ENCODE measurements at regions not wholly inside any gene's neighbourhood (a gene's known extent, or its start where the extent isn't known, plus 50 kb on each side); places are given as distances from the start of the nearest gene placed in this dataset.
A peak's percentile ranks its signal among the peaks of the same experiment; 100 is the strongest.

DNA sequence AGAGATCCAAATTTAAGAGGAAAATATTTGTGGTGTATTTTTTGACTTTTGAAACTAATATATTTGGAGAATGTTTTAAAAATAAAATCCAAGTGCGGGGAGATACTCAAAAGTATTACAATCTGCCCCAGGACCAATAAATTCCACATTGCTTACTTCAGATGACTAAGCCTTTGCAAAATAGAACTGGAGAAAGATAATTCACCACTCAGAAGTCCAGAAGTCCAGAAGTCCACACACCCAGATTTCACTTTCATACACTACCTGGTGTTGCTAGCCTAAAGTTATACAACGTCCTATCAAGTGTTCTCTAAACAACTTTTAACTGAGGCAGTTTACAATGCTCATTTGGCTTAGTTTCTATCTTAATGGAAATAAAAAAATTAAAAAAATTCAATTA lies 487.0 kb upstream of the SEMA3D start:
- ChIA-PET POLR2A (no interaction called here), CTCF (interaction anchor here (0.7 kb wide), 1 partner anchor 119 kb away, joined by 3 read pairs; no protein-coding TSS in a partner anchor)
- Histone ChIP-seq H3K4me2 (peak overlapping the region; percentile 28; the same call in 1 of the 3 replicates), H3K4me1 (peaks cover 12% of the 10 kb centered on the region; the same call in 2 of the 3 replicates), H3K9me3 (no peaks in the 10 kb centered on the region), H3K27ac (no peak overlapping the region), H3K4me3 (no peak overlapping the region)
- no peak for DNase-seq (ENCODE audit: low read depth in 1 of 2, low spot score in 1 of 2)
- TF ChIP-seq JUNB (IDR thresholded peaks at IDR 0.05): no peak
- no peak for TF ChIP-seq NFE2L2 (conservative IDR thresholded peaks at IDR 0.05; ENCODE audit: low read length)
- no peak for TF ChIP-seq HOXB5 (CRISPR knock-in tag; IDR thresholded peaks at IDR 0.05)
- TF ChIP-seq REST (IDR thresholded peaks at IDR 0.05): no peak
- TF ChIP-seq CHD2 (IDR thresholded peaks at IDR 0.05; ENCODE audit: low read length, partially characterized antibody): no peak
- TF ChIP-seq RFX5 (IDR thresholded peaks at IDR 0.05): no peak
- TF ChIP-seq CTCF (IDR thresholded peaks at IDR 0.05): no peak
- no peak for TF ChIP-seq HEYL (CRISPR knock-in tag; IDR thresholded peaks at IDR 0.05)
- no peak for TF ChIP-seq EHMT2 (IDR thresholded peaks at IDR 0.05; ENCODE audit: low read depth)
- no peak for TF ChIP-seq BHLHE40 (IDR thresholded peaks at IDR 0.05; ENCODE audit: low read depth, low read length)
- TF ChIP-seq FOXS1 (CRISPR knock-in tag; IDR thresholded peaks at IDR 0.05): no peak
- TF ChIP-seq, protein P1, sequence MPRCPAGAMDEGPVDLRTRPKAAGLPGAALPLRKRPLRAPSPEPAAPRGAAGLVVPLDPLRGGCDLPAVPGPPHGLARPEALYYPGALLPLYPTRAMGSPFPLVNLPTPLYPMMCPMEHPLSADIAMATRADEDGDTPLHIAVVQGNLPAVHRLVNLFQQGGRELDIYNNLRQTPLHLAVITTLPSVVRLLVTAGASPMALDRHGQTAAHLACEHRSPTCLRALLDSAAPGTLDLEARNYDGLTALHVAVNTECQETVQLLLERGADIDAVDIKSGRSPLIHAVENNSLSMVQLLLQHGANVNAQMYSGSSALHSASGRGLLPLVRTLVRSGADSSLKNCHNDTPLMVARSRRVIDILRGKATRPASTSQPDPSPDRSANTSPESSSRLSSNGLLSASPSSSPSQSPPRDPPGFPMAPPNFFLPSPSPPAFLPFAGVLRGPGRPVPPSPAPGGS (IDR thresholded peaks at IDR 0.05): no peak
- TF ChIP-seq HOXB13 (CRISPR knock-in tag; IDR thresholded peaks at IDR 0.05; ENCODE audit: low read depth): no peak
- no peak for FAIRE-seq
- 33% methylated on average over 2 of the region's 2 CpGs for WGBS (ENCODE audit: missing lambda C conversion rate)
- ATAC-seq: no peak

DNA sequence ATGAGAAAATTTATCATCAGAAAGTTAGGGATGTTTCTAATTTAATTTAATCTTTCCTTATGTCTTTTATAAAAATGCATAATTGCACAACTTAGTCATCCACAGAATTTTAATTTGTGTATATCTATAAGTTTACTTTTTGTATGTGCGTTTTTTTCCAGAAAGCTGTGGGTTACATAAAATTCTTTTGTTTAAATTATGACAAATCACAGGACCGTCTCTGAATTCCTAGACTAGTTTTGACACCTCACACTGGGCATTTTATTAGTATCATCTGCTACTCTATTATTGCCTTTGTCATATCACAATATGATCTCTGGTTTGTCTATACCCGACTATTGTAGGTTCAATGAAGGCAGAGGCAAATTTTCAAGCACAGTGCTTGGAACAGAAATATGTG lies 482.4 kb upstream of the SEMA3D start:
- H3K27ac ChIP-seq: no peak overlapping the region
- ChIA-PET CTCF (no interaction called here), POLR2A (no interaction called here)
- H3K4me3 ChIP-seq: no peak overlapping the region
- no peaks in the 10 kb centered on the region for H3K9me3 ChIP-seq
- WGBS (ENCODE audit: missing lambda C conversion rate): 36% methylated on average over 3 of the region's 3 CpGs
- DNase-seq (ENCODE audit: low read depth in 1 of 2, low spot score in 1 of 2) (no peak), FAIRE-seq (no peak), ATAC-seq (no peak)
- peaks cover 13% of the 10 kb centered on the region; the same call in 2 of the 3 replicates for H3K4me1 ChIP-seq
- no peak for TF ChIP-seq CBX2 (IDR thresholded peaks at IDR 0.05; ENCODE audit: borderline replicate concordance, low read depth)
- no peak overlapping the region for H3K4me2 ChIP-seq

DNA sequence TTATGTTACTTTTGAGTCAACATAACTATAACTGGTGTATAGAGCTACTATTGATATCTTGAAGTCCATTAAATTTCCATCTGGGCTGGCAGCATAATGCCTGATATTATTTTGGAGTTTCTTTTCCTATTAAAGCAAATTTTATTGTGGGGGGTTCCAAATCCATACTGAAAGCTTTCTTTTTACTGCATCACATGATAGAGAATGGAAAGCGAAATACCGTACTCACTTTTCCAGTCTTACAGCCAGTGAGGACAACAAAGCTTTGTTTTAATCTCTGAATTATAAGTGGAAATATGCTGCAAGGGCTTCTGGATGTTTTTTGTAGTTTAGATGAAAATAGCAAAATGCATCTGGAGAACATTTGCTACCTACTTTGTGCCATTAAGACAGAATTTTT lies 477.5 kb upstream of the SEMA3D start:
- Histone ChIP-seq H3K27ac (no peak overlapping the region), H3K4me1 (peaks cover 6% of the 10 kb centered on the region; the same call in 2 of the 3 replicates), H3K4me3 (no peak overlapping the region), H3K9me3 (no peaks in the 10 kb centered on the region), H3K4me2 (no peak overlapping the region)
- DNase-seq (ENCODE audit: low read depth in 1 of 2, low spot score in 1 of 2) (no peak), ATAC-seq (no peak), FAIRE-seq (no peak)
- CTCF ChIA-PET: no interaction called here
- POLR2A ChIA-PET: no interaction called here
- TF ChIP-seq NPAS2 (CRISPR knock-in tag; IDR thresholded peaks at IDR 0.05; ENCODE audit: borderline replicate concordance) (no peak), CBX8 (IDR thresholded peaks at IDR 0.05) (no peak), TFCP2L1 (CRISPR knock-in tag; IDR thresholded peaks at IDR 0.05) (no peak), KDM1A (IDR thresholded peaks at IDR 0.05; ENCODE audit: low read depth) (no peak), HOXA7 (CRISPR knock-in tag; IDR thresholded peaks at IDR 0.05) (no peak), CBX2 (IDR thresholded peaks at IDR 0.05; ENCODE audit: borderline replicate concordance, low read depth) (no peak), POLR2AphosphoS2 (conservative IDR thresholded peaks at IDR 0.05; ENCODE audit: low read length) (no peak), ZSCAN20 (CRISPR knock-in tag; IDR thresholded peaks at IDR 0.05) (no peak), RCOR1 (IDR thresholded peaks at IDR 0.05; ENCODE audit: low read depth, low read length) (no peak), ESRRA (IDR thresholded peaks at IDR 0.05; ENCODE audit: borderline replicate concordance, low read length) (no peak), CEBPB (IDR thresholded peaks at IDR 0.05) (no peak), NR3C1 (IDR thresholded peaks at IDR 0.05) (no peak), SMC3 (IDR thresholded peaks at IDR 0.05) (no peak)
- TF ChIP-seq, protein P2, sequence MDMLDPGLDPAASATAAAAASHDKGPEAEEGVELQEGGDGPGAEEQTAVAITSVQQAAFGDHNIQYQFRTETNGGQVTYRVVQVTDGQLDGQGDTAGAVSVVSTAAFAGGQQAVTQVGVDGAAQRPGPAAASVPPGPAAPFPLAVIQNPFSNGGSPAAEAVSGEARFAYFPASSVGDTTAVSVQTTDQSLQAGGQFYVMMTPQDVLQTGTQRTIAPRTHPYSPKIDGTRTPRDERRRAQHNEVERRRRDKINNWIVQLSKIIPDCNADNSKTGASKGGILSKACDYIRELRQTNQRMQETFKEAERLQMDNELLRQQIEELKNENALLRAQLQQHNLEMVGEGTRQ (IDR thresholded peaks at IDR 0.05): no peak
- WGBS (ENCODE audit: missing lambda C conversion rate): 97% methylated on average over 2 of the region's 2 CpGs

Measured in A549 (cell line).